Nephron (organoid): ENCODE measurements at regions not wholly inside any gene's neighbourhood (a gene's known extent, or its start where the extent isn't known, plus 50 kb on each side); places are given as distances from the start of the nearest gene placed in this dataset.

Source experiments
- H3K27ac Mint-ChIP-seq, 3 experiments: 2 replicates each; pipeline ENCODE4 v1.8.0; 2020; ENCODE audit warnings: mixed read lengths in 3 of 3, mild to moderate bottlenecking in 2 of 3, moderate library complexity in 1 of 3
- H3K27me3 Mint-ChIP-seq: 2 replicates; pipeline ENCODE4 v1.8.0; 2021; ENCODE audit warnings: low read depth, mild to moderate bottlenecking, moderate library complexity, mixed read lengths
- H3K36me3 Mint-ChIP-seq: 2 replicates; pipeline ENCODE4 v1.8.0; 2020; ENCODE audit warnings: low read depth, mixed read lengths
- H3K4me1 Mint-ChIP-seq: 2 replicates; pipeline ENCODE4 v1.8.0; 2020; ENCODE audit warnings: mixed read lengths
- H3K4me3 Mint-ChIP-seq, 3 experiments: 2 replicates each; pipeline ENCODE4 v1.8.0; 2020; ENCODE audit warnings: mild to moderate bottlenecking in 3 of 3, mixed read lengths in 3 of 3, moderate library complexity in 2 of 3
- H3K9me3 Mint-ChIP-seq: 2 replicates; pipeline ENCODE4 v1.8.0; 2020; ENCODE audit warnings: mixed read lengths
- CTCF ChIP-seq, 3 experiments: fragments of 200-600 bp; sonication (generic); IDR thresholded peaks; one replicate each; pipeline ENCODE4 v1.5.0; 2021; ENCODE audit warnings: antibody characterized with exemption in 3 of 3; ENCODE audit not compliant: unreplicated experiment in 3 of 3

DNA sequence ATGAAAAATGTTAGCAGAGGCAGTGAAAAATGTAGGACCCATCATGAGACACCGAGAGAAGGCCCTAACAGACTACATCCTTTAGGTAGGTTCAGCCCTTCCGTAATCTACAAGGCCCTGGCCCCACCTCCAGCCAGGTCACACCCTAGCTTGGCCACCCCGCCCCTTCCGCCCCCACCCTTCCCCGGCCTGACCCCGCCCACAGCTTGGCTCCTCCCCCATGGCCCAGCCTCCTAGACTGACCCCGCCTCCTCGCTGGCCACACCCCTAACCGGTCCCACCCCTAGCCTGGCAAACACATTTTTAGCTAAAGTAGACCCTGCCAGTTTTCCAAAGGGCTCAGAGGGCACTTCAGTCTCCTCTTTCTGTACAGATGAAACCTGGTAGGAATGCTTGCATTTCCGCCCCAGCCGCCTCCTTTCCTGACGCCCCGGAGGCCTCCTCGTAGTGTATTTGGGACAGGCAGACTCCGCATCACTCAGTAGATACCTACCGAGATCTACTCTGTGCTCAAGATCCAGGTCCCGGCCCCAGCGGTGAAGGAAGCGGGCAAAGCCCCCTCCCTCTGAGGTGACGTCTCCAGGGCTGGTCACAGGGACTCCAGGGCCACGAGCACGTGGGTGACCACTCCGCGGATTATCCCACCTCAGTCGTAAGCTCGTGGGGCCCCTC lies 443.5 kb downstream of the PREX1 start:
- H3K36me3 Mint-ChIP-seq: no peaks in the 10 kb centered on the region
- H3K9me3 Mint-ChIP-seq: no peaks in the 10 kb centered on the region
- H3K4me1 Mint-ChIP-seq: peaks cover 41% of the 10 kb centered on the region
- H3K27ac Mint-ChIP-seq: no peak overlapping the region
- no peak for TF ChIP-seq CTCF (IDR thresholded peaks at IDR 0.05; ENCODE audit: unreplicated experiment in 3 of 3)
- H3K27me3 Mint-ChIP-seq: peaks cover 13% of the 10 kb centered on the region
- no peak overlapping the region for H3K4me3 Mint-ChIP-seq

DNA sequence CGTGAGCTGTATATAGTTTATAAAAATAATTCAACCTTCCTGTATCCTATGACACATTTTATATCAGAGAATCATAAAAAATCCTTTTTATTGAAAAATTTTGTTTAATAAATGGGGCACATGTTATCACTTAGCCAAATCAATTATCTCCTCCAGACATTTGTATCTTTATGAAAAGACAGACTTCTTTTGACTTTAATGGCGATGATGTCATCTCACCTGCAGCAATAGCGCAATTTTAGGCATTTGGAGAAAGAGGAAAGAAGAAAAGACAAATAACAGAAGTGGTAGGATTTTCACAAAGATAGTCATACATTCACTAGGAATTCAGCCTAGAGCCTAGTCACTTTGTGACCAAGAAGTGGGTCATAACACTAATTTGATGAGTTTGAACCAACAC lies 444.5 kb downstream of the PREX1 start:
- TF ChIP-seq CTCF (IDR thresholded peaks at IDR 0.05; ENCODE audit: unreplicated experiment in 3 of 3): no peak
- Mint-ChIP-seq H3K36me3 (no peaks in the 10 kb centered on the region), H3K27ac (peak overlapping the region in 1 of 3 experiments; percentile 82), H3K27me3 (peaks cover 19% of the 10 kb centered on the region), H3K4me3 (no peak overlapping the region), H3K9me3 (no peaks in the 10 kb centered on the region), H3K4me1 (peaks cover 41% of the 10 kb centered on the region)

DNA sequence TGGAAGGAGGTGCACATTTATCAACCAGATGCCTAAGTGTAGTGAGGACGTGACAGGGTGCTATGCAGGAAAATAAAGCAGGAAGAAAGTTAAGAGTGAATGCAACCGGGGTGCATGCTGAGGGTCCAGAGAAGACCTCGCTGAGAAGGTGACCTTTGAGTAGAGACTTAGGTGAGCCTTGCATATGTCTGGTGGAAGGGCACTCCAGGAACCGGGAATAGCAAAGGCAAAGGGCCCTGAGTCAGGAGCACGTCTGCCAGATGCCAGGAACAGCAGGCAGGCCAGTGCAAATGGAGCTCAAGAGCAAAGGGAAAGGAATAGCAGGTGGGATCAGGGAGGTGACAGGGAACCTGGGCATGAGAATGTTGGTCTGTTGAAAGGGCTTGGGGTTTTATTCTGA lies 445.5 kb downstream of the PREX1 start:
- Mint-ChIP-seq H3K4me1 (peaks cover 41% of the 10 kb centered on the region), H3K27me3 (peaks cover 20% of the 10 kb centered on the region), H3K4me3 (no peak overlapping the region), H3K9me3 (no peaks in the 10 kb centered on the region), H3K27ac (peak overlapping the region; percentile 78 to 91 (median 82)), H3K36me3 (no peaks in the 10 kb centered on the region)
- no peak for TF ChIP-seq CTCF (IDR thresholded peaks at IDR 0.05; ENCODE audit: unreplicated experiment in 3 of 3)

DNA sequence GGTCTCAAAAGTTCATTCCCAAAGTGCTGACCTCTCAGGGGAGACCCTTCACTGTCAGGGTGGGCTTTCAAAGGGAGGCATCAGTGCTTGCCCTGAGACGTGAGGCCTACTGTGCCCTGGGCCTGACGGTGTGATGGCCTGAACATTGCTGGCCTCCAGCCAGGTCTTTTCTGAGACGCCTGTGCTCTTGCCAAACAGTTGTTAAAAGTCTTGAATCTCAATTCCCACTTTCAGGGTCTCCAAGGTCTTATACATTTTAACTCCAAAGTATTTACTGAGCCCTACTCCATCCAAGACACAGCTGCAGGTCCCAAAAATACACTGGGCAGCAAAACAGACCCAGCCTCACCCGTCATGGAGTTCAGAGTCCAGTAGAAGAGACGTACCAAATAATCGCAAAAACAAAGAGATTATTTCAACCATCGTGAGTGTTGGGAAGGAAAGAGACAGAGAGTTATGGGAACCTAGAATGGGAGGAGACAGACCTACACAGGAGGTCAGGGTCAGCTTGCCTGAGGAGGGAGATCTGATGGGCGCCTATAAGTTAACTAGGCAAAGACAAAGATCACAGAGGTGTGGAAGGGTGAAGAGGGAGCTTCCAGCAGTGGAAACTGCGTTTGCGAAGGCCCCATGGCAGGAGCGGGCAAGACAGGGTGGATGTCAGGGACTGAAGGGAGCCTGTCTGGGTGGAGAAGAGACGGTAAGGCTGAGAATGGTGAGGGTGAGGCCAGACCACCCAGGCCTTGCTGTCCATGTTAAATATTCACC lies 446.3 kb downstream of the PREX1 start:
- Mint-ChIP-seq H3K4me3 (peak overlapping the region in 1 of 3 experiments; percentile 16), H3K27ac (peak overlapping the region; percentile 78 to 91 (median 82)), H3K4me1 (peaks cover 38% of the 10 kb centered on the region), H3K36me3 (no peaks in the 10 kb centered on the region), H3K27me3 (peaks cover 14% of the 10 kb centered on the region), H3K9me3 (no peaks in the 10 kb centered on the region)
- TF ChIP-seq CTCF (IDR thresholded peaks at IDR 0.05; ENCODE audit: unreplicated experiment in 3 of 3): no peak

DNA sequence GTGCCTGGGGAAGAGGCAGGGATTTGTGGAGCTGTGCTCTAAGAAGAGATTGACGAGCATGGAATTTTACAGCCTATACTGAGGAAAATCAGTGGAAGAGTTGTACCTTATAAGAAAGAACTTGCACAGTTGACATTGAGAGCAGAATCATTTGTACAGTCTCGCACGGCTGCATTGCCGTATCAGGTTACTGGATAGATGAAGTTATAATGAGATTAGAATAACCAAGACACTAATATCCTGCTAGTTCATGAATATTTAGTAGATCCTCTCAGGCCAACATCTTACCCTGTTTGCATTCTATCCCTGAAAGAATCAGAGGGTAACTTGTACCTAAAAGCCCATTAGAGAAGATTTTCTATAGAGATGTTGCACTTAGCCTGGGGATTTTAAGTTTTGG lies 447.1 kb downstream of the PREX1 start:
- Mint-ChIP-seq H3K9me3 (no peaks in the 10 kb centered on the region), H3K27me3 (peaks cover 13% of the 10 kb centered on the region), H3K4me3 (no peak overlapping the region), H3K4me1 (peaks cover 39% of the 10 kb centered on the region), H3K36me3 (no peaks in the 10 kb centered on the region), H3K27ac (peak overlapping the region; percentile 78 to 91 (median 82))
- no peak for TF ChIP-seq CTCF (IDR thresholded peaks at IDR 0.05; ENCODE audit: unreplicated experiment in 3 of 3)
